ENCODE measurements at regions not wholly inside any gene's neighbourhood (a gene's known extent, or its start where the extent isn't known, plus 50 kb on each side); places are given as distances from the start of the nearest gene placed in this dataset.

GRCh38 chr12:102696045-102696444 is 215.7 kb upstream of the IGF1 start:
- no peak for TF ChIP-seq CTCF (IDR thresholded peaks at IDR 0.05; ENCODE audit: poor library complexity)
- TF ChIP-seq EZH2phosphoT487 (IDR thresholded peaks at IDR 0.05; ENCODE audit: low read depth, severe bottlenecking, unreplicated experiment), result no peak
- TF ChIP-seq EZH2 (IDR thresholded peaks at IDR 0.05; ENCODE audit: borderline replicate concordance), result no peak

All from hepatocyte (in vitro differentiated cells).